Thoracic aorta (tissue), 2 donors: ENCODE measurements at regions not wholly inside any gene's neighbourhood (a gene's known extent, or its start where the extent isn't known, plus 50 kb on each side); places are given as distances from the start of the nearest gene placed in this dataset.

ENCODE experiments used
- ATAC-seq: fragments of 150-250 bp; one replicate; pipeline ENCODE4 v1.8.0; 2017; ENCODE audit warnings: low read depth; ENCODE audit not compliant: insufficient number of reproducible peaks, low FRiP score
- DNase-seq: peaks from one replicate; pipeline ENCODE4 v3.0.0-alpha.2; 2020; ENCODE audit warnings: low spot score
- H3K27ac ChIP-seq, 2 donors: fragments of 200-600 bp; sonication (generic); 1 replicate in 1 of 2; 2 replicates in 1 of 2; pipeline ENCODE4 v1.5.1; 2016; ENCODE audit warnings: mild to moderate bottlenecking in 2 of 2, moderate library complexity in 2 of 2
- H3K27me3 ChIP-seq: fragments of 200-600 bp; sonication (generic); replicated peaks from 2 replicates; pipeline ENCODE4 v1.6.0; 2016; ENCODE audit warnings: mild to moderate bottlenecking; ENCODE audit not compliant: insufficient read depth
- H3K36me3 ChIP-seq: fragments of 200-600 bp; sonication (generic); one replicate; pipeline ENCODE4 v1.5.1; 2016
- H3K4me1 ChIP-seq, 2 donors: fragments of 200-600 bp; sonication (generic); 1 replicate in 1 of 2; 2 replicates in 1 of 2; pipeline versions ENCODE4 v1.5.1 to v1.6.0; 2016; ENCODE audit warnings: low read depth in 2 of 2, mild to moderate bottlenecking in 1 of 2; ENCODE audit not compliant: control insufficient read depth in 1 of 2
- H3K4me3 ChIP-seq: fragments of 200-600 bp; sonication (generic); 2 replicates; pipeline ENCODE4 v1.5.1; 2016; ENCODE audit warnings: mild to moderate bottlenecking
- H3K9me3 ChIP-seq: fragments of 200-600 bp; sonication (generic); 2 replicates; pipeline ENCODE4 v1.5.1; 2016
- TF ChIP-seq, protein P1 (sequence below): fragments of 200-600 bp; sonication (generic); IDR thresholded peaks from one replicate; pipeline ENCODE4 v1.5.1; 2019; ENCODE audit warnings: antibody characterized with exemption

- no peaks in the 10 kb centered on the region for H3K9me3 ChIP-seq
- H3K4me3 ChIP-seq, result no peak overlapping the region
- H3K27me3 ChIP-seq, result no peaks in the 10 kb centered on the region
- no peaks in the 10 kb centered on the region for H3K36me3 ChIP-seq
- TF ChIP-seq, protein P1, sequence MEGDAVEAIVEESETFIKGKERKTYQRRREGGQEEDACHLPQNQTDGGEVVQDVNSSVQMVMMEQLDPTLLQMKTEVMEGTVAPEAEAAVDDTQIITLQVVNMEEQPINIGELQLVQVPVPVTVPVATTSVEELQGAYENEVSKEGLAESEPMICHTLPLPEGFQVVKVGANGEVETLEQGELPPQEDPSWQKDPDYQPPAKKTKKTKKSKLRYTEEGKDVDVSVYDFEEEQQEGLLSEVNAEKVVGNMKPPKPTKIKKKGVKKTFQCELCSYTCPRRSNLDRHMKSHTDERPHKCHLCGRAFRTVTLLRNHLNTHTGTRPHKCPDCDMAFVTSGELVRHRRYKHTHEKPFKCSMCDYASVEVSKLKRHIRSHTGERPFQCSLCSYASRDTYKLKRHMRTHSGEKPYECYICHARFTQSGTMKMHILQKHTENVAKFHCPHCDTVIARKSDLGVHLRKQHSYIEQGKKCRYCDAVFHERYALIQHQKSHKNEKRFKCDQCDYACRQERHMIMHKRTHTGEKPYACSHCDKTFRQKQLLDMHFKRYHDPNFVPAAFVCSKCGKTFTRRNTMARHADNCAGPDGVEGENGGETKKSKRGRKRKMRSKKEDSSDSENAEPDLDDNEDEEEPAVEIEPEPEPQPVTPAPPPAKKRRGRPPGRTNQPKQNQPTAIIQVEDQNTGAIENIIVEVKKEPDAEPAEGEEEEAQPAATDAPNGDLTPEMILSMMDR, result no peak
- ATAC-seq, result no peak
- no peak for DNase-seq
- no peaks in the 10 kb centered on the region for H3K4me1 ChIP-seq
- H3K27ac ChIP-seq, result no peak overlapping the region
These were observed 218.5 kb upstream of the TSHZ3 start for GRCh38 chr19:31567776-31568175.

GRCh38 chr19:31568724-31569123, 219.5 kb upstream of the TSHZ3 start:
- TF ChIP-seq, protein P1, result no peak
- Histone ChIP-seq H3K4me3 (no peak overlapping the region), H3K4me1 (no peaks in the 10 kb centered on the region), H3K36me3 (no peaks in the 10 kb centered on the region), H3K27ac (no peak overlapping the region), H3K27me3 (no peaks in the 10 kb centered on the region), H3K9me3 (no peaks in the 10 kb centered on the region)
- DNase-seq (no peak), ATAC-seq (no peak)

DNA sequence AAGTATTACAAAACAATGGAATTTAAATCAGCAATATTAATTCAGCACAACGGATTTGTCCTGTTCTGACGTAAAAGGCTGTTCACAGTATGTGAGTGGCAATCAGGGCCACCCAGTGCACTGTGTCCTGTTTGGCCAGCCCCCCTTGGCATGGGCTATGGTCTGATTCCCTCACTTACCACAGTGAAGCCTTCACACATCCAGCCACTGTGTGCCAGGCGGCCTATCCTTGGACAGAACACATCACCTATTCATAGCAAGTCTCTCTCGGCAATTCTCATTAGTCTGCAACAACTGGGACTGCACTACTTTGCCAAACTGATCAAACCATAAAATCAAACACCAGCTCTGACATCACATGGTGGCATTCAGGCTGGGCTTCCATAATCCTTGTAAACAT, 221.5 kb upstream of the TSHZ3 start:
- ATAC-seq (no peak), DNase-seq (no peak)
- TF ChIP-seq, protein P1, result no peak
- H3K36me3 ChIP-seq, result no peaks in the 10 kb centered on the region
- H3K4me3 ChIP-seq, result no peak overlapping the region
- H3K4me1 ChIP-seq, result no peaks in the 10 kb centered on the region
- H3K9me3 ChIP-seq, result no peaks in the 10 kb centered on the region
- H3K27ac ChIP-seq, result no peak overlapping the region
- no peaks in the 10 kb centered on the region for H3K27me3 ChIP-seq

- Histone ChIP-seq H3K4me1 (no peaks in the 10 kb centered on the region), H3K9me3 (no peaks in the 10 kb centered on the region), H3K36me3 (no peaks in the 10 kb centered on the region), H3K27me3 (no peaks in the 10 kb centered on the region), H3K4me3 (no peak overlapping the region), H3K27ac (no peak overlapping the region)
- DNase-seq (no peak), ATAC-seq (no peak)
- TF ChIP-seq, protein P1, result no peak
These were observed 223.1 kb upstream of the TSHZ3 start for GRCh38 chr19:31572102-31572975.

DNA sequence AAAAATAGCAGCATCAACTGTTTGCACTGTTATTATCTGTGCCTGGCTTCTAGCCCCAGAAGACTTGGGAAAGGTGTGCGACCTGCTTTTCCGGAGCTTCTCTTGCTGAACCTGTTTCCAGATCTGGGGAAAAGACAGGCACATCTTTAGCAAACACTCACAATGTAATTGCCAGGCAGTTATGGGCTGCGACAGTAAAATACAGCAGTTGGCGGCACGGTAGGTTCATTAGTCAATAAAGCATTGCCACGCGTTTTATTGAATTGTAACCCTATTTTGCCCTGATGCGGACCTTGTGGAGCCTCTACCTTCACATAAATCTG, 223.7 kb upstream of the TSHZ3 start:
- ATAC-seq (no peak), DNase-seq (no peak)
- no peaks in the 10 kb centered on the region for H3K27me3 ChIP-seq
- no peak overlapping the region for H3K27ac ChIP-seq
- no peak overlapping the region for H3K4me3 ChIP-seq
- H3K9me3 ChIP-seq, result no peaks in the 10 kb centered on the region
- no peaks in the 10 kb centered on the region for H3K36me3 ChIP-seq
- TF ChIP-seq, protein P1, result no peak
- H3K4me1 ChIP-seq, result no peaks in the 10 kb centered on the region
